IMR-90 (cell line): ENCODE measurements at regions not wholly inside any gene's neighbourhood (a gene's known extent, or its start where the extent isn't known, plus 50 kb on each side); places are given as distances from the start of the nearest gene placed in this dataset.
"Not testable (repeated sequence)": the region's sequence is repeated elsewhere in the genome, so short reads cannot be mapped to it uniquely, and the experiment has no call there.

Source experiments
- CEBPB ChIP-seq: IDR thresholded peaks from 2 replicates; pipeline ENCODE4 v1.6.1; 2012; ENCODE audit warnings: low read depth, low read length, improper control_type of control experiment
- FOS ChIP-seq: fragments of 150-350 bp; IDR thresholded peaks from 2 replicates; pipeline ENCODE4 v1.6.1; 2016; ENCODE audit warnings: low read depth, low read length
- MAZ ChIP-seq: IDR thresholded peaks from 2 replicates; pipeline ENCODE4 v1.6.1; 2012; ENCODE audit warnings: low read depth, mild to moderate bottlenecking, low read length, improper control_type of control experiment, moderate library complexity, borderline replicate concordance
- POLR2A ChIP-seq: IDR thresholded peaks from 2 replicates; pipeline ENCODE4 v1.6.1; 2012; ENCODE audit warnings: mild to moderate bottlenecking, low read depth, low read length
- RAD21 ChIP-seq: IDR thresholded peaks from 2 replicates; pipeline ENCODE4 v1.6.1; 2012; ENCODE audit warnings: low read length, improper control_type of control experiment
- RFX5 ChIP-seq: IDR thresholded peaks from 2 replicates; pipeline ENCODE4 v1.8.0; 2012; ENCODE audit warnings: low read depth, mild to moderate bottlenecking, low read length, moderate library complexity
- USF2 ChIP-seq: fragments of 150-350 bp; IDR thresholded peaks from 2 replicates; pipeline ENCODE4 v1.6.1; 2017; ENCODE audit warnings: mild to moderate bottlenecking, antibody characterized with exemption, low read length, low read depth
- TF ChIP-seq, protein P1 (sequence below): conservative IDR thresholded peaks from 2 replicates; pipeline ENCODE4 v1.5.1; 2012; ENCODE audit warnings: mild to moderate bottlenecking, low read depth, low read length, improper control_type of control experiment

DNA sequence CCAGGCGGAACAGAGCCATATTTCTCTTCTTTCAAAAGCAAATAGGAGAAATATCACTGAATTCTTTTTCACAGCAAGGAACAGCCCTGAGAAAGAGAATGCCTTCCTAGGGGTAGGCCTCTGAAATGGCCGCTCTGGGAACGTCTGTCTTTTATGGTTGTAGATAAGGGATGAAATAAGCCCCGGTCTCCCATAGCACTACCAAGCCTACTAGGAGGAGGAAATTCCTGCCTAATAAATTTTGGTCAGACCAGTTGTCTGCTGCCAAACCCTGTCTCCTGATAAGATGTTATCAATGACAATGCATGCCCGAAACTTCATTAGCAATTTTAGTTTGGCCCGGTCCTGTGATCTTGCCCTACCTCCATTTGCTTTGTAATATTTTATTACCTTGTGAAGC, 448.9 kb downstream of the ARL4A start:
- TF ChIP-seq, protein P1, sequence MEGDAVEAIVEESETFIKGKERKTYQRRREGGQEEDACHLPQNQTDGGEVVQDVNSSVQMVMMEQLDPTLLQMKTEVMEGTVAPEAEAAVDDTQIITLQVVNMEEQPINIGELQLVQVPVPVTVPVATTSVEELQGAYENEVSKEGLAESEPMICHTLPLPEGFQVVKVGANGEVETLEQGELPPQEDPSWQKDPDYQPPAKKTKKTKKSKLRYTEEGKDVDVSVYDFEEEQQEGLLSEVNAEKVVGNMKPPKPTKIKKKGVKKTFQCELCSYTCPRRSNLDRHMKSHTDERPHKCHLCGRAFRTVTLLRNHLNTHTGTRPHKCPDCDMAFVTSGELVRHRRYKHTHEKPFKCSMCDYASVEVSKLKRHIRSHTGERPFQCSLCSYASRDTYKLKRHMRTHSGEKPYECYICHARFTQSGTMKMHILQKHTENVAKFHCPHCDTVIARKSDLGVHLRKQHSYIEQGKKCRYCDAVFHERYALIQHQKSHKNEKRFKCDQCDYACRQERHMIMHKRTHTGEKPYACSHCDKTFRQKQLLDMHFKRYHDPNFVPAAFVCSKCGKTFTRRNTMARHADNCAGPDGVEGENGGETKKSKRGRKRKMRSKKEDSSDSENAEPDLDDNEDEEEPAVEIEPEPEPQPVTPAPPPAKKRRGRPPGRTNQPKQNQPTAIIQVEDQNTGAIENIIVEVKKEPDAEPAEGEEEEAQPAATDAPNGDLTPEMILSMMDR: not testable (repeated sequence)
- not testable (repeated sequence) for TF ChIP-seq CEBPB, USF2, RAD21, POLR2A, FOS, RFX5, MAZ
